ENCODE measurements at regions not wholly inside any gene's neighbourhood (a gene's known extent, or its start where the extent isn't known, plus 50 kb on each side); places are given as distances from the start of the nearest gene placed in this dataset.

GRCh38 chr12:19946550-19946949 lies 421.8 kb upstream of the PDE3A start:
- Histone ChIP-seq H3K9ac (ENCODE audit: low read length) (no peak overlapping the region), H3K27me3 (replicated peaks; ENCODE audit: insufficient read depth, low read length) (no peaks in the 10 kb centered on the region), H3K9me3 (replicated peaks; ENCODE audit: insufficient read depth, low read length) (no peaks in the 10 kb centered on the region), H4K20me1 (ENCODE audit: insufficient read depth, low read length) (no peaks in the 10 kb centered on the region), H3K4me1 (ENCODE audit: low read length) (no peaks in the 10 kb centered on the region), H3K4me3 (ENCODE audit: low read length) (no peak overlapping the region), H2AFZ (ENCODE audit: low read length) (no peak overlapping the region), H3K4me2 (ENCODE audit: low read depth, low read length) (no peak overlapping the region), H3K27ac (ENCODE audit: low read length) (no peak overlapping the region), H3F3A (ENCODE audit: insufficient read depth, low read length) (no peaks in the 10 kb centered on the region), H3K79me2 (ENCODE audit: low read length) (no peaks in the 10 kb centered on the region), H3K9me2 (replicated peaks; ENCODE audit: insufficient read depth, low read length) (no peaks in the 10 kb centered on the region; the same call in 1 of the 2 replicates), H3K36me3 (replicated peaks; ENCODE audit: insufficient read depth, low read length) (no peaks in the 10 kb centered on the region)
- TF ChIP-seq EZH2 (optimal IDR thresholded peaks at IDR 0.05; ENCODE audit: low read depth, low read length) (no peak), EZH2phosphoT487 (IDR thresholded peaks at IDR 0.05; ENCODE audit: low read length) (no peak)
- TF ChIP-seq, protein P1, sequence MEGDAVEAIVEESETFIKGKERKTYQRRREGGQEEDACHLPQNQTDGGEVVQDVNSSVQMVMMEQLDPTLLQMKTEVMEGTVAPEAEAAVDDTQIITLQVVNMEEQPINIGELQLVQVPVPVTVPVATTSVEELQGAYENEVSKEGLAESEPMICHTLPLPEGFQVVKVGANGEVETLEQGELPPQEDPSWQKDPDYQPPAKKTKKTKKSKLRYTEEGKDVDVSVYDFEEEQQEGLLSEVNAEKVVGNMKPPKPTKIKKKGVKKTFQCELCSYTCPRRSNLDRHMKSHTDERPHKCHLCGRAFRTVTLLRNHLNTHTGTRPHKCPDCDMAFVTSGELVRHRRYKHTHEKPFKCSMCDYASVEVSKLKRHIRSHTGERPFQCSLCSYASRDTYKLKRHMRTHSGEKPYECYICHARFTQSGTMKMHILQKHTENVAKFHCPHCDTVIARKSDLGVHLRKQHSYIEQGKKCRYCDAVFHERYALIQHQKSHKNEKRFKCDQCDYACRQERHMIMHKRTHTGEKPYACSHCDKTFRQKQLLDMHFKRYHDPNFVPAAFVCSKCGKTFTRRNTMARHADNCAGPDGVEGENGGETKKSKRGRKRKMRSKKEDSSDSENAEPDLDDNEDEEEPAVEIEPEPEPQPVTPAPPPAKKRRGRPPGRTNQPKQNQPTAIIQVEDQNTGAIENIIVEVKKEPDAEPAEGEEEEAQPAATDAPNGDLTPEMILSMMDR (IDR thresholded peaks at IDR 0.05; ENCODE audit: low read length), result no peak
- DNase-seq, result no peak

- Histone ChIP-seq H4K20me1 (ENCODE audit: insufficient read depth, low read length) (no peaks in the 10 kb centered on the region), H3K4me2 (ENCODE audit: low read depth, low read length) (no peak overlapping the region), H3K9me3 (replicated peaks; ENCODE audit: insufficient read depth, low read length) (no peaks in the 10 kb centered on the region), H3F3A (ENCODE audit: insufficient read depth, low read length) (no peaks in the 10 kb centered on the region), H3K79me2 (ENCODE audit: low read length) (no peaks in the 10 kb centered on the region), H3K4me1 (ENCODE audit: low read length) (no peaks in the 10 kb centered on the region), H3K27ac (ENCODE audit: low read length) (no peak overlapping the region), H3K27me3 (replicated peaks; ENCODE audit: insufficient read depth, low read length) (no peaks in the 10 kb centered on the region), H3K36me3 (replicated peaks; ENCODE audit: insufficient read depth, low read length) (no peaks in the 10 kb centered on the region), H2AFZ (ENCODE audit: low read length) (no peak overlapping the region), H3K4me3 (ENCODE audit: low read length) (no peak overlapping the region), H3K9me2 (replicated peaks; ENCODE audit: insufficient read depth, low read length) (no peaks in the 10 kb centered on the region; the same call in 1 of the 2 replicates), H3K9ac (ENCODE audit: low read length) (no peak overlapping the region)
- DNase-seq, result no peak
- no peak for TF ChIP-seq EZH2phosphoT487 (IDR thresholded peaks at IDR 0.05; ENCODE audit: low read length)
- TF ChIP-seq, protein P1 (IDR thresholded peaks at IDR 0.05; ENCODE audit: low read length), result no peak
- no peak for TF ChIP-seq EZH2 (optimal IDR thresholded peaks at IDR 0.05; ENCODE audit: low read depth, low read length)
Observed at GRCh38 chr12:19947344-19947743, 421.0 kb upstream of the PDE3A start.

DNA sequence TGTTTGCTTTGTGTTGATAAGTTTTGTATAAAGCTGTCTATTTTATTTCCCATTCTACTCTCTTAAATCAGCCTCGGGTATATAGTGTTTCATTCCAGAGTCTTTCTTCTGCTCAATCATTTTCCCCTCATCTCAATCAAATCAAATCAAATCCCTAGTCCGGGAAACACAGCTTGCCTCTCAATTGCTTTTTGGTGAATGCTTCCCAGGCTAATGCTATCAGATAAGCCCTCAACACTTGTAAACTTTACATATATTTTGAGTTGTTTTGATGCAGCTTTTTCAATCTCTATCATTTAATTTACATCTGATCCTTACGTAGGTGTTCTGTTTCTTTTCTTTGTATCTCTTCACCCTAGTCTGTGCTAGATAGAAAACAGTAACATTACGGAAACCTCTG lies 416.7 kb upstream of the PDE3A start:
- no peaks in the 10 kb centered on the region for H4K20me1 ChIP-seq (ENCODE audit: insufficient read depth, low read length)
- H3K27me3 ChIP-seq (replicated peaks; ENCODE audit: insufficient read depth, low read length), result no peaks in the 10 kb centered on the region
- no peaks in the 10 kb centered on the region for H3F3A ChIP-seq (ENCODE audit: insufficient read depth, low read length)
- no peak overlapping the region for H3K4me3 ChIP-seq (ENCODE audit: low read length)
- no peak overlapping the region for H3K27ac ChIP-seq (ENCODE audit: low read length)
- no peak overlapping the region for H3K9ac ChIP-seq (ENCODE audit: low read length)
- no peak for DNase-seq
- H3K36me3 ChIP-seq (replicated peaks; ENCODE audit: insufficient read depth, low read length), result no peaks in the 10 kb centered on the region
- H3K4me1 ChIP-seq (ENCODE audit: low read length), result no peaks in the 10 kb centered on the region
- H3K79me2 ChIP-seq (ENCODE audit: low read length), result no peaks in the 10 kb centered on the region
- no peaks in the 10 kb centered on the region for H3K9me3 ChIP-seq (replicated peaks; ENCODE audit: insufficient read depth, low read length)
- H3K9me2 ChIP-seq (replicated peaks; ENCODE audit: insufficient read depth, low read length), result no peaks in the 10 kb centered on the region
- no peak for TF ChIP-seq EZH2 (optimal IDR thresholded peaks at IDR 0.05; ENCODE audit: low read depth, low read length)
- TF ChIP-seq EZH2phosphoT487 (IDR thresholded peaks at IDR 0.05; ENCODE audit: low read length), result no peak
- TF ChIP-seq, protein P1 (IDR thresholded peaks at IDR 0.05; ENCODE audit: low read length), result no peak
- H3K4me2 ChIP-seq (ENCODE audit: low read depth, low read length), result no peak overlapping the region
- no peak overlapping the region for H2AFZ ChIP-seq (ENCODE audit: low read length)
